ENCODE measurements at regions not wholly inside any gene's neighbourhood (a gene's known extent, or its start where the extent isn't known, plus 50 kb on each side); places are given as distances from the start of the nearest gene placed in this dataset.

DNA sequence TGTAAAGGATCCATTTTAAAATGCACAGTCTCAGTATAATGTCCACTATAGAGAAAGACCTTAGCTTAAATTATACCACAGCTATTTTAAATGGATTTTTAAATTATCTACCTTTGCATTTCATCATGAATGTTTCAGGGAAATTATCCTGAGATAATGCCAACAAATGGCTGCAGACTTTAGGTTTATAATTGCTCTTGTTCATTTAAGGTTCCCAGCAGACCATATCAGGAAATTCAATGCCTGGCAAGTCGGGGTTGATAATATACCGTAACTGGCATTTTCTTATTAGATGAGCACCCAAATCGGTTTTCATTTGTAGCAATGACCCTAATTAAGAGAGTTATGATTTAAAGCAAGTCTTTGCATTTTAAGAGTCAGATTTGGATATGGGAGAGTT is 227.1 kb upstream of the ARRDC4 start:
- ATAC-seq (ENCODE audit: insufficient read depth, low FRiP score): no peak
- Histone ChIP-seq H3K4me1 (ENCODE audit: control insufficient read depth in 5 of 5, insufficient read depth in 5 of 5, low read length in 5 of 5) (peaks cover 0 to 5% (median 0%) of the 10 kb centered on the region in 5 donors), H3K27ac (ENCODE audit: low read depth in 1 of 2, low read length in 1 of 2) (no peak overlapping the region), H3K4me3 (no peak overlapping the region), H3K9me3 (ENCODE audit: control insufficient read depth in 4 of 4, insufficient read depth in 3 of 4, low read length in 3 of 4) (no peaks in the 10 kb centered on the region), H3K36me3 (ENCODE audit: control insufficient read depth in 4 of 4, insufficient read depth in 4 of 4, low read length in 4 of 4) (no peaks in the 10 kb centered on the region), H3K27me3 (ENCODE audit: control insufficient read depth in 3 of 3, insufficient read depth in 3 of 3, low read length in 2 of 3) (no peaks in the 10 kb centered on the region), H3K9ac (ENCODE audit: insufficient read depth in 1 of 2, low read length in 2 of 2) (no peak overlapping the region)
- TF ChIP-seq CTCF (IDR thresholded peaks at IDR 0.05; ENCODE audit: control extremely low read depth, extremely low read depth): no peak
- DNase-seq: no peak
- 90 to 92% methylated on average over 3 of the region's 3 CpGs for WGBS, 2 donors

- WGBS, 2 donors: 75 to 76% methylated on average over 3 of the region's 3 CpGs
- H3K4me1 ChIP-seq (ENCODE audit: control insufficient read depth in 5 of 5, insufficient read depth in 5 of 5, low read length in 5 of 5): no peaks in the 10 kb centered on the region
- no peaks in the 10 kb centered on the region for H3K36me3 ChIP-seq (ENCODE audit: control insufficient read depth in 4 of 4, insufficient read depth in 4 of 4, low read length in 4 of 4)
- H3K9ac ChIP-seq (ENCODE audit: insufficient read depth in 1 of 2, low read length in 2 of 2): no peak overlapping the region
- DNase-seq (no peak), ATAC-seq (ENCODE audit: insufficient read depth, low FRiP score) (no peak)
- no peaks in the 10 kb centered on the region for H3K9me3 ChIP-seq (ENCODE audit: control insufficient read depth in 4 of 4, insufficient read depth in 3 of 4, low read length in 3 of 4)
- H3K27me3 ChIP-seq (ENCODE audit: control insufficient read depth in 3 of 3, insufficient read depth in 3 of 3, low read length in 2 of 3): no peaks in the 10 kb centered on the region
- no peak overlapping the region for H3K27ac ChIP-seq (ENCODE audit: low read depth in 1 of 2, low read length in 1 of 2)
- TF ChIP-seq CTCF (IDR thresholded peaks at IDR 0.05; ENCODE audit: control extremely low read depth, extremely low read depth): no peak
- no peak overlapping the region for H3K4me3 ChIP-seq
Observed at GRCh38 chr15:97736748-97737147, 223.8 kb upstream of the ARRDC4 start.

- ATAC-seq (ENCODE audit: insufficient read depth, low FRiP score): no peak
- TF ChIP-seq CTCF (IDR thresholded peaks at IDR 0.05; ENCODE audit: control extremely low read depth, extremely low read depth): no peak
- Histone ChIP-seq H3K4me1 (ENCODE audit: control insufficient read depth in 5 of 5, insufficient read depth in 5 of 5, low read length in 5 of 5) (no peaks in the 10 kb centered on the region), H3K9ac (ENCODE audit: insufficient read depth in 1 of 2, low read length in 2 of 2) (no peak overlapping the region), H3K9me3 (ENCODE audit: control insufficient read depth in 4 of 4, insufficient read depth in 3 of 4, low read length in 3 of 4) (peaks cover 0 to 3% (median 0%) of the 10 kb centered on the region in 4 donors), H3K27ac (ENCODE audit: low read depth in 1 of 2, low read length in 1 of 2) (no peak overlapping the region), H3K4me3 (no peak overlapping the region), H3K36me3 (ENCODE audit: control insufficient read depth in 4 of 4, insufficient read depth in 4 of 4, low read length in 4 of 4) (no peaks in the 10 kb centered on the region), H3K27me3 (ENCODE audit: control insufficient read depth in 3 of 3, insufficient read depth in 3 of 3, low read length in 2 of 3) (no peaks in the 10 kb centered on the region)
- 58 to 65% methylated on average over 8 of the region's 8 CpGs for WGBS, 2 donors
- DNase-seq: no peak
Observed at GRCh38 chr15:97745481-97746071, 214.9 kb upstream of the ARRDC4 start.

GRCh38 chr15:97747342-97747741 is 213.2 kb upstream of the ARRDC4 start:
- no peaks in the 10 kb centered on the region for H3K27me3 ChIP-seq (ENCODE audit: control insufficient read depth in 3 of 3, insufficient read depth in 3 of 3, low read length in 2 of 3)
- DNase-seq (no peak), ATAC-seq (ENCODE audit: insufficient read depth, low FRiP score) (no peak)
- peaks cover 0 to 3% (median 0%) of the 10 kb centered on the region in 4 donors for H3K9me3 ChIP-seq (ENCODE audit: control insufficient read depth in 4 of 4, insufficient read depth in 3 of 4, low read length in 3 of 4)
- H3K27ac ChIP-seq (ENCODE audit: low read depth in 1 of 2, low read length in 1 of 2): no peak overlapping the region
- WGBS, 2 donors: 74 to 78% methylated on average over 5 of the region's 5 CpGs
- H3K9ac ChIP-seq (ENCODE audit: insufficient read depth in 1 of 2, low read length in 2 of 2): no peak overlapping the region
- H3K4me3 ChIP-seq: no peak overlapping the region
- TF ChIP-seq CTCF (IDR thresholded peaks at IDR 0.05; ENCODE audit: control extremely low read depth, extremely low read depth): no peak
- H3K4me1 ChIP-seq (ENCODE audit: control insufficient read depth in 5 of 5, insufficient read depth in 5 of 5, low read length in 5 of 5): no peaks in the 10 kb centered on the region
- H3K36me3 ChIP-seq (ENCODE audit: control insufficient read depth in 4 of 4, insufficient read depth in 4 of 4, low read length in 4 of 4): no peaks in the 10 kb centered on the region

All from lung (tissue), 11 donors.